ENCODE measurements at regions not wholly inside any gene's neighbourhood (a gene's known extent, or its start where the extent isn't known, plus 50 kb on each side); places are given as distances from the start of the nearest gene placed in this dataset.

DNA sequence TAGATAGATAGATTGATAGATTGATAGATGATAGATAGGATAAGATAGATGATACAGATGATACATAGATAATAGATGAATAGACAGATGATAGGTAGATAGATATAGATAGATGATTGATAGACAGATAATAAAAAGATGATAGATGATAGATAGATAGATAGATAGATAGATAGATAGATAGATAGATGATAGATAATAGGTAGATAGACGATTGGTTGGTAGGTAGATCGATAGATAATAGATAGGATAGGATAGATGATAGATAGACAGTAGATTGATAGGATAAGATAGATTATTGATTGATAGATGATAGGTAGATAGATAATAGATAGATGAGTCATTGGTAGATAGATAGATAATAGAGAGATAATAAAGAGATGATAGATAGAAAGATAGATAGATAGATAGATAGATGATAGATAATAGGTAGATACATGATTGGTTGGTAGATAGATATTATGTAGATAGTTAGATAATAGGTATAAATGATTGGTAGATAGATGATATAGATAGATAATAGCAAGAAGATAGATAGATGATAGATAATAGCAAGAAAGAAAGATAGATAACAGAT lies 109.4 kb upstream of the C16orf82 start:
- in situ Hi-C loops (cut with MboI; ENCODE audit: low sequenced_read_pairs, unreplicated experiment): no loop called here
- no peak for DNase-seq (ENCODE audit: low spot score)

DNA sequence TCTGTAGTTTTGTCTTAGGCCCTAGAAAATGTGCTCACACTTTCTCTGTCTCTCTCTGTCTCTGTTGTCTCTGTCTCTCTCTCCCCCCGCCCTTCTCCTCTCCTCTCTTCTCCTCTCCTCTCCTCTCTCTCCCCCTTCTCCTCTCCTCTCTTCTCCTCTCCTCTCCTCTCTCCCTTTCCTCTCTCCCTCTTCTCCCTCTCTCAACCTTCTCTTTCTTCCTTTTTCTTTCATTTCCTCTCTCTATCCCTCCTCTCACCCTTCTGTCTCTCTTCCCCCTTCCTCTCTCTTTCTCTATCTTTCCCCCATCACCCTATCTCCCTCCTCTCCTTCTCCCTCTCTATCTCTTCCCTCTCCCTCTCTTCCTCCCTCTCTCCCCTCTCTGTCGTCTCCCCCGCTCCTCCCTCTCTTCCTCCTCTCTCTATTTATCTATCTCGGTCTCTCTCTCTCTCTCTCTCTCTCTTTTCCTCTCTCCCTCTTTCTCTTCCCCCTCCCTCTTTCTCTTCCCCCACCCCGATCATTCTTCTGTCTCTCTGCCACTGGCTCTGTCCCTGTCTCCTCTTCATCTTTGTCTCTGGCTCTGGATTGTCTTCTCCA lies 107.2 kb upstream of the C16orf82 start:
- no peak for DNase-seq (ENCODE audit: low spot score)
- TF ChIP-seq, protein P1, sequence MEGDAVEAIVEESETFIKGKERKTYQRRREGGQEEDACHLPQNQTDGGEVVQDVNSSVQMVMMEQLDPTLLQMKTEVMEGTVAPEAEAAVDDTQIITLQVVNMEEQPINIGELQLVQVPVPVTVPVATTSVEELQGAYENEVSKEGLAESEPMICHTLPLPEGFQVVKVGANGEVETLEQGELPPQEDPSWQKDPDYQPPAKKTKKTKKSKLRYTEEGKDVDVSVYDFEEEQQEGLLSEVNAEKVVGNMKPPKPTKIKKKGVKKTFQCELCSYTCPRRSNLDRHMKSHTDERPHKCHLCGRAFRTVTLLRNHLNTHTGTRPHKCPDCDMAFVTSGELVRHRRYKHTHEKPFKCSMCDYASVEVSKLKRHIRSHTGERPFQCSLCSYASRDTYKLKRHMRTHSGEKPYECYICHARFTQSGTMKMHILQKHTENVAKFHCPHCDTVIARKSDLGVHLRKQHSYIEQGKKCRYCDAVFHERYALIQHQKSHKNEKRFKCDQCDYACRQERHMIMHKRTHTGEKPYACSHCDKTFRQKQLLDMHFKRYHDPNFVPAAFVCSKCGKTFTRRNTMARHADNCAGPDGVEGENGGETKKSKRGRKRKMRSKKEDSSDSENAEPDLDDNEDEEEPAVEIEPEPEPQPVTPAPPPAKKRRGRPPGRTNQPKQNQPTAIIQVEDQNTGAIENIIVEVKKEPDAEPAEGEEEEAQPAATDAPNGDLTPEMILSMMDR (IDR thresholded peaks at IDR 0.05; ENCODE audit: borderline replicate concordance, control extremely low read depth, extremely low read depth, insufficient read depth, missing control alignments): no peak
- in situ Hi-C loops (cut with MboI; ENCODE audit: low sequenced_read_pairs, unreplicated experiment): loop anchor here (10.0 kb wide), 1 partner anchor 55 kb away; no protein-coding TSS in a partner anchor

More for the DNA sequence above, 109.4 kb upstream of the C16orf82 start:
- TF ChIP-seq, protein P1 (IDR thresholded peaks at IDR 0.05; ENCODE audit: borderline replicate concordance, control extremely low read depth, extremely low read depth, insufficient read depth, missing control alignments): no peak

DNA sequence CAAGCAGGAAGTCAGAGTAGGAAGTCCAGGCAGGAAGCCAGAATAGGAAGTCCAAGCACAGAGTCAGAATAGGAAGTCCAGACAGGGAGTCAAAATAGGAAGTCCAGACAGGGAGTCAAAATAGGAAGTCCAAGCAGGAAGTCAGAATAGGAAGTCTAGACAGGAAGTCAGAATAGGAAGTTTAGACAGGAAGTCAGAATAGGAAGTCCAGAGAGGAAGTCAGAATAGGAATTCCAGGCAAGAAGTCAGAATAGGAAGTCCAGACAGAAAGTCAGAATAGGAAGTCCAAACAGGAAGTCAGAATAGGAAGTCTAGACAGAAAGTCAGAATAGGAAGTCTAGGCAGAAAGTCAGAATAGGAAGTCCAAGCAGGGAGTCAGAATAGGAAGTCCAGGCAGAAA lies 105.3 kb upstream of the C16orf82 start:
- TF ChIP-seq, protein P1 (IDR thresholded peaks at IDR 0.05; ENCODE audit: borderline replicate concordance, control extremely low read depth, extremely low read depth, insufficient read depth, missing control alignments): no peak
- no peak for DNase-seq (ENCODE audit: low spot score)
- in situ Hi-C loops (cut with MboI; ENCODE audit: low sequenced_read_pairs, unreplicated experiment): loop anchor here (10.0 kb wide), 1 partner anchor 57 kb away; no protein-coding TSS in a partner anchor

DNA sequence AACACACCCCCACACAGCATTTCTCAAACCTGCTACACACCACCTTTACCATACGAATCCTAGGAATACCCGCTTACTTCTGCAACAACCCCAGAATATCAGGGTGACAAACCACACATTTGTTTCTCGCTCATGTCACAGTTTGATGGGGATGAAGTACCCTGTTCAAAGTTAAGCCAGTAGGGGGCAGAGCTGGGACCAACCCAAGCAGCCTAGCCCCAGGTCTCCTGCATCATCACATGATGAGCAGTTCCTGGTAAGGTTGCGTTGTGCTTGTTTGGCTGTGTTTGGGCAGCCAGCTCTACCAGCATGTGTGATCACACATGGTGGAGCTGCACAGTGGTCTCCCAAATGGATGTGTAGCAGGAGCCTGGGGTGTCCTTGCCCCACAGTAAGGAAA lies 103.6 kb upstream of the C16orf82 start:
- in situ Hi-C loops (cut with MboI; ENCODE audit: low sequenced_read_pairs, unreplicated experiment): loop anchor here (10.0 kb wide), 1 partner anchor 58 kb away; no protein-coding TSS in a partner anchor
- TF ChIP-seq, protein P1 (IDR thresholded peaks at IDR 0.05; ENCODE audit: borderline replicate concordance, control extremely low read depth, extremely low read depth, insufficient read depth, missing control alignments): peak; percentile 7
- DNase-seq (ENCODE audit: low spot score): no peak

DNA sequence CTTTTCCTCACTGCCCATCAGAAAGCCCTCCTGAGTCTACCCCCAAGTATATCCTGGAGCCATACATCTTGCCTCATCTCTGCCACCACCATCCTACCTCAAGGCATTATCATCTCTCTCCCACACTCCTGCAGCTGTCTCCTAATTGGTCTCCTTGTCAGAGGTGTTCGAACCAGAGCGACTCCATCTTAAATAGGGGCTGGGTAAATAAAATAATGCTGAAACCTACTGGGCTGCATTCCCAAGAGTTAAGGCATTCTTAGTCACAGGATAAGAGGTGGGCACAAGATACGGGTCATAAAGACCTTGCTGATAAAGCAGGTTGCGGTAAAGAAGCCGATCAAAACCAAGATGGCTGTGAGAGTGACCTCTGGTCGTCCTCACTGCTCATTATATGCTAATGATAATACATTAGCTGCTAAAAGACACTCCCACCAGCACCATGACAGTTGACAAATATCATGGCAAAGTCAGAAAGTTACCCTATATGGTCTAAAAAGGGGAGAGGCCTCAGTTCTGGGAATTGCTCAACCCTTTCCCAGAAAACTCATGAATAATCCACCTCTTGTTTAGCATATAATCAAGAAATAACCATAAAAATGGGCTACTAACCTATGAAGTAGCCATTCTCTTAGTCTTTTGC lies 97.0 kb upstream of the C16orf82 start:
- no peak for DNase-seq (ENCODE audit: low spot score)

DNA sequence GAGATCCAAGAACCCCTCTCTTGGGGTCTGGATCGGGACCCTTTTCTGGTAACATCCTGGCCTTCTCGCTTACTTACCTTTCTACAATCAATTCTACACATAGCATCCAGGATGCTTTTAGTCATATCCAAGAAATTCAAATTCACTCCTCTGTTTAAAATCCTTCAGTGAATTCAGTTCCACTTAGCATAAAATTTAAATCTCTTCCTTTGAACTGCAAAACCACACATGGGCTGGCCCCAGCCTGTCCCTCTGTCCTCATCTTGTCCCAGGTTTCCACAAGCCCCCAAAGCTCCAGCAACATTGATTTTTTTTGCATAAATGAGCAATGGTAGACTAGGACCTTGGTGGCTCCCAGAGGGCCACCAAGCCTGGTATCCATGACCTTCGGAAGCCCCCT lies 96.4 kb upstream of the C16orf82 start:
- no peak for DNase-seq (ENCODE audit: low spot score)
- in situ Hi-C loops (cut with MboI; ENCODE audit: low sequenced_read_pairs, unreplicated experiment): no loop called here
- TF ChIP-seq, protein P1 (IDR thresholded peaks at IDR 0.05; ENCODE audit: borderline replicate concordance, control extremely low read depth, extremely low read depth, insufficient read depth, missing control alignments): no peak

More for the DNA sequence above, 97.0 kb upstream of the C16orf82 start:
- in situ Hi-C loops (cut with MboI; ENCODE audit: low sequenced_read_pairs, unreplicated experiment): loop anchor here (10.0 kb wide), 1 partner anchor 65 kb away; no protein-coding TSS in a partner anchor
- TF ChIP-seq, protein P1 (IDR thresholded peaks at IDR 0.05; ENCODE audit: borderline replicate concordance, control extremely low read depth, extremely low read depth, insufficient read depth, missing control alignments): no peak

Measured in GM13976 (cell line).